Hematopoietic multipotent progenitor cell treated with erythropoietin and hydrocortisone succinate and interleukin-3 and kit ligand, for 4 days (in vitro differentiated cells): ENCODE measurements at regions not wholly inside any gene's neighbourhood (a gene's known extent, or its start where the extent isn't known, plus 50 kb on each side); places are given as distances from the start of the nearest gene placed in this dataset.
A peak's percentile ranks its signal among the peaks of the same experiment; 100 is the strongest.

Experiments used
- DNase-seq: peaks from one replicate; pipeline ENCODE4 v3.0.0-alpha.2; 2015

GRCh38 chr7:25831831-25832411, 320.1 kb upstream of the NFE2L3 start:
- DNase-seq = no peak

GRCh38 chr7:25832456-25832855, 319.5 kb upstream of the NFE2L3 start:
- DNase-seq = no peak

GRCh38 chr7:25832929-25833328, 319.1 kb upstream of the NFE2L3 start:
- no peak for DNase-seq

GRCh38 chr7:25834050-25834449, 317.9 kb upstream of the NFE2L3 start:
- no peak for DNase-seq

- no peak for DNase-seq
Measured at GRCh38 chr7:25835197-25835596, 316.8 kb upstream of the NFE2L3 start.

GRCh38 chr7:25839084-25839769, 312.8 kb upstream of the NFE2L3 start:
- peak; percentile 18 for DNase-seq

- no peak for DNase-seq
Measured at GRCh38 chr7:25840209-25840792, 311.7 kb upstream of the NFE2L3 start.

- DNase-seq = no peak
Measured at GRCh38 chr7:25841575-25841974, 310.4 kb upstream of the NFE2L3 start.

GRCh38 chr7:25842201-25842733, 309.7 kb upstream of the NFE2L3 start:
- DNase-seq = no peak

GRCh38 chr7:25843467-25843866, 308.5 kb upstream of the NFE2L3 start:
- DNase-seq = no peak

- DNase-seq = no peak
Measured at GRCh38 chr7:25844102-25844870, 307.7 kb upstream of the NFE2L3 start.

- DNase-seq = no peak
Measured at GRCh38 chr7:25845464-25845863, 306.5 kb upstream of the NFE2L3 start.

- DNase-seq = no peak
Measured at GRCh38 chr7:25846722-25847121, 305.3 kb upstream of the NFE2L3 start.

- no peak for DNase-seq
Measured at GRCh38 chr7:25847336-25848070, 304.5 kb upstream of the NFE2L3 start.

- no peak for DNase-seq
Measured at GRCh38 chr7:25849500-25850184, 302.4 kb upstream of the NFE2L3 start.

GRCh38 chr7:25850216-25850615, 301.8 kb upstream of the NFE2L3 start:
- no peak for DNase-seq

GRCh38 chr7:25850735-25851134, 301.3 kb upstream of the NFE2L3 start:
- no peak for DNase-seq

GRCh38 chr7:25851332-25852210, 300.4 kb upstream of the NFE2L3 start:
- peak; percentile 87 for DNase-seq

- DNase-seq = peak; percentile 37
Measured at GRCh38 chr7:25852211-25852938, 299.6 kb upstream of the NFE2L3 start.

GRCh38 chr7:25852939-25853271, 299.1 kb upstream of the NFE2L3 start:
- no peak for DNase-seq

GRCh38 chr7:25853314-25853713, 298.7 kb upstream of the NFE2L3 start:
- DNase-seq = no peak
